Duodenal mucosa (tissue), 2 donors: ENCODE measurements at regions not wholly inside any gene's neighbourhood (a gene's known extent, or its start where the extent isn't known, plus 50 kb on each side); places are given as distances from the start of the nearest gene placed in this dataset.

Experiments used
- H3K27ac ChIP-seq: one replicate; pipeline ENCODE4 v1.7.0; 2013; ENCODE audit warnings: low read depth, low read length
- H3K27me3 ChIP-seq, 2 donors: one replicate each; pipeline ENCODE4 v1.7.0; 2013; ENCODE audit warnings: low read length in 2 of 2, control low read depth in 1 of 2; ENCODE audit not compliant: insufficient read depth in 2 of 2, control insufficient read depth in 1 of 2
- H3K36me3 ChIP-seq, 2 donors: one replicate each; pipeline ENCODE4 v1.7.0; 2013; ENCODE audit warnings: low read length in 2 of 2, control low read depth in 1 of 2; ENCODE audit not compliant: insufficient read depth in 2 of 2, control insufficient read depth in 1 of 2
- H3K4me1 ChIP-seq, 2 donors: one replicate each; pipeline ENCODE4 v1.7.0; 2013; ENCODE audit warnings: low read length in 2 of 2, control low read depth in 1 of 2; ENCODE audit not compliant: insufficient read depth in 2 of 2, control insufficient read depth in 1 of 2
- H3K4me3 ChIP-seq, 2 donors: one replicate each; pipeline ENCODE4 v1.7.0; 2013; ENCODE audit warnings: low read length in 2 of 2, low read depth in 1 of 2
- H3K9ac ChIP-seq, 2 donors: one replicate each; pipeline ENCODE4 v1.7.0; 2013; ENCODE audit warnings: low read length in 2 of 2, low read depth in 1 of 2
- H3K9me3 ChIP-seq, 2 donors: one replicate each; pipeline ENCODE4 v1.7.0; 2013; ENCODE audit warnings: low read length in 2 of 2, control low read depth in 1 of 2; ENCODE audit not compliant: control insufficient read depth in 1 of 2

DNA sequence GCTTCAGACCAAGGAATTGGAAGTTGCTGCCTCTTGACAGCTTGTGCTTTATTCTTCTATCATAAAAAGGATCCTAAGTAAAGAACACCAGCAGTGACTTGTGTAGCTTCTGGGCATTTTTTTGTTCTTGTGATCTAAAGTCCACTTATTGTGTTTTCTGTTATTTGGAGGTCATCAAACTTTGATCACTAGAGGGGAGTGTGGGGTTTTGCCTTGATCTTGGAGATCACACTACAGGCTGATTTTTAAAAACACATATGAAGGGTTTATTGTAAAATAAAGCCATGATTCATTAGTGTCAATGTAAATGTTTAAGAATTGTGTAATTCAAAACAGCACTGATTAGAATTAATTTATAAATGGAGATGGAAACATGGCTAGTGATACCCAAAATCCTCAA is 328.7 kb upstream of the EDNRB start:
- H3K27me3 ChIP-seq: no peaks in the 10 kb centered on the region
- H3K4me1 ChIP-seq: no peaks in the 10 kb centered on the region
- no peaks in the 10 kb centered on the region for H3K36me3 ChIP-seq
- H3K4me3 ChIP-seq: no peak overlapping the region
- no peaks in the 10 kb centered on the region for H3K9me3 ChIP-seq
- H3K9ac ChIP-seq: no peak overlapping the region
- H3K27ac ChIP-seq: no peak overlapping the region

DNA sequence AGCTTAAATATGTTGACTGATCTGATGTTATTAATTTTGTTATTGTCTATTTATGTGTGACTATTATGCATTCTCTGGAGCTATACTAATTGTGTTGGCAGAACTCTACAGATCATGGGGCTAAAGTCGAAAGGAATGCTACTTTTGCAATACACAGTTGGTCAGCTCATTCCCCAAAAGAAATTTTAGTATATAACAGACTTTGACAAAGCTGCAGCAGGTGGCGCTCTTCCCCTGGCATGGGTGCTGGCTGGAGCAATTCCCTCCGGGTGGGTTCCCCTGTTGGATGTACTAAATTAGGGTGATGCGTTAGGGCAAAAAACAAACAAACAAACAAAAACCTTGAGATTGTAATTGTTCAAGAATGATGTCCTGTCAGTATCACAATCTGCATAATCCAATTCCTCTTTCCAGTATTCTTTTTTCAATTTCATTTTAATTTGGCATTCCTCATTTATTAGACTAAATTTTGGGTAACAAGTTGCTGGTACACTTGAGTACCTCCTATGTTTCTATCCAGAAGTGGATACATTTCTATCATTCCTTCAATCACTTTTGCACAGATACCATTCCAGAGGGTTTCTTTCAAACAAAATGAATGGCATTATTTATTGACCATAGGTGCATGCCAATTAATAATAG is 322.8 kb upstream of the EDNRB start:
- Histone ChIP-seq H3K27ac (no peak overlapping the region), H3K9me3 (no peaks in the 10 kb centered on the region), H3K9ac (no peak overlapping the region), H3K4me3 (no peak overlapping the region), H3K27me3 (no peaks in the 10 kb centered on the region), H3K36me3 (no peaks in the 10 kb centered on the region), H3K4me1 (no peaks in the 10 kb centered on the region)

DNA sequence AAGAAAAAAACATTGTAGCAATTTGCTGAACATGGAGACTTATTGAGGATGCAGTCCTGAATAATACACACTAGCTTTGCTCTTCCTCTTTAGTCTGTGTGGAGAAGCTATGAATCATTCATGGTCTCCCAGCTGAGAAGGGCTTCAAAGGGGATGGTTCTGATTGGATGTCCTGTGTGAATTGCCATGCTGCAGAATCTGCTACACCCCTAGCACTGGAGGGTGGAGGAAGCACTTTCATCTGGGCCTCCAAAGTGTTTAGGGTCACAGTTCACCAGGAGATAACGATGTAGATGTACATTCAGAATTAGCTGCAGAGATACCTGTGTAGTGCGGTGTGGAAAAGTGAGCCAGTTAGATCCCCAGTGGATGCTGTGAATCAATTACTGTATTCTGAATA is 321.1 kb upstream of the EDNRB start:
- no peaks in the 10 kb centered on the region for H3K4me1 ChIP-seq
- H3K36me3 ChIP-seq: no peaks in the 10 kb centered on the region
- H3K27me3 ChIP-seq: no peaks in the 10 kb centered on the region
- H3K9me3 ChIP-seq: no peaks in the 10 kb centered on the region
- no peak overlapping the region for H3K27ac ChIP-seq
- no peak overlapping the region for H3K4me3 ChIP-seq
- no peak overlapping the region for H3K9ac ChIP-seq

DNA sequence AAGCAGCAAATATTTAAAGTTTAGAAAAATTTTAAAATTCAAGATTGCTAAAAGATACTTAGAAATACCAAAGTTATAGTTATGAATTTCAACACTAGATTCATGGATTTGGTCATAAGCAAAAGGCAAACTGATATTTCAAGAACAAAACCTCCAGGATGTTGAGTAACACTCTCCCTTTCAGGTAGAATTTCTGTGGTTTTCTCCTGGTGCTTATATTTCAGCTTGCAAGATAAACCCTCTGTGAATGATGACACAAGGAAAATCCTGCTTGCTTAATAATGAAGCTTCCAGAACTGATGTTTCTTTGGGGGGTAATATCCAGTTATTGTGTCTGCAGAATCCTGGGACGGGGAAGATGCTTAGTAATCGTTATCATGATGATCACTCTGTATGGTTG is 320.3 kb upstream of the EDNRB start:
- H3K4me3 ChIP-seq: no peak overlapping the region
- no peaks in the 10 kb centered on the region for H3K9me3 ChIP-seq
- no peak overlapping the region for H3K27ac ChIP-seq
- no peak overlapping the region for H3K9ac ChIP-seq
- H3K36me3 ChIP-seq: no peaks in the 10 kb centered on the region
- H3K27me3 ChIP-seq: no peaks in the 10 kb centered on the region
- no peaks in the 10 kb centered on the region for H3K4me1 ChIP-seq

DNA sequence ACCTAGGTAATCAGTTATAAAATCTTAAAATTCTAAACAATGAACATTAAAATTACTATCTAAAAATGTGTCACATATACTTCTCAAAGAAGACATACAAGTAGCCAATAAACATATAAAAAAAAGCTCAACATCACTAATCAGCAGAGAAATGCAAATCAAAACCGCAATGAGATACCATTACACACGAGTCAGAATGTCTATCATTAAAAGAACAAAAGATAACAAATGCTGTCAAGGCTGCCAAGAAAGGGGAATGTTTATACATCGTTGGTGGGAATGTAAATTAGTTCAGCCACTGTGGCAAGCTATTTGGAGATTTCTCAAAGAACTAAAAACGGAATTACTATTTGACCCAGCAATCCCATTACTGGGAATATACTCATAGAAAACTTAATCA is 310.3 kb upstream of the EDNRB start:
- Histone ChIP-seq H3K27ac (no peak overlapping the region), H3K36me3 (no peaks in the 10 kb centered on the region), H3K4me3 (no peak overlapping the region), H3K9me3 (no peaks in the 10 kb centered on the region), H3K27me3 (no peaks in the 10 kb centered on the region), H3K4me1 (no peaks in the 10 kb centered on the region), H3K9ac (no peak overlapping the region)

DNA sequence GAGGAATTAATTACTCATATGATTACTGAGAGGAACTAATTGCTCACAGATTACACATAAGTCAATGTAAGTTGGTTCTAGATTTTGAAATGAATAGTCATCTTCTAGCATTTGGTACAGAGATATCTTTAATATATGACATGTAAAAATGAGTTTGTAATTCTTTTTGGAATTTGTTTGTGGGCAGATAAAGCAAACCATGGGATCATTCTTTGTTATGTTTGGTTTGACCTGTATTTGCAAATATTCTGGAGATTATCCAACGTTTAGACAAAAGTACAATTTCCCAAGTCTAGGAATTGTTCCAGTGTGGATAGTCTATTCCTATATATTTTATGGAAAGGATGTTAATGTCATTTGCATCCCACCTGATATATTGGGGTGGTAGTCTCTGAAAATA is 309.6 kb upstream of the EDNRB start:
- Histone ChIP-seq H3K27ac (no peak overlapping the region), H3K27me3 (no peaks in the 10 kb centered on the region)

DNA sequence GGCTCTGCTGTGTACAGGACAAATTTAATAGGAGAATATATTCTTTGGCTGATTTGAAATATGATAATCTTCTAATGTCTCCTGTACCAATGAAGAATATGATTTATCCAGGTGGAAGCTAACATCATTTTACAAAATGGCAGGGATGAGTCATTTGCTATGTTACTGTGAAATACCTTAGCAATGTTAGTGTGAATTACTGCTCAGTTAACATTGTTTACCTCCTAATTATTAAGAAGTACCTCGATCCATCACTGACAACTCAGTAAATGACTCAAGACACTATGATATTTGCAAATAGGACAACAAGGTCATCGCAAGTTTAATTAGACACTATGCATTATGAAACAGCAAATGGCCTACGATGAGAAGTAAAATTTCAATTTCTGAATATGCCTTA is 309.1 kb upstream of the EDNRB start:
- Histone ChIP-seq H3K27me3 (no peaks in the 10 kb centered on the region), H3K4me1 (no peaks in the 10 kb centered on the region), H3K9ac (no peak overlapping the region), H3K36me3 (no peaks in the 10 kb centered on the region), H3K27ac (no peak overlapping the region), H3K4me3 (no peak overlapping the region), H3K9me3 (no peaks in the 10 kb centered on the region)

More for the DNA sequence above, 309.6 kb upstream of the EDNRB start:
- H3K9me3 ChIP-seq: no peaks in the 10 kb centered on the region
- no peaks in the 10 kb centered on the region for H3K36me3 ChIP-seq
- no peak overlapping the region for H3K9ac ChIP-seq
- H3K4me1 ChIP-seq: no peaks in the 10 kb centered on the region
- no peak overlapping the region for H3K4me3 ChIP-seq

DNA sequence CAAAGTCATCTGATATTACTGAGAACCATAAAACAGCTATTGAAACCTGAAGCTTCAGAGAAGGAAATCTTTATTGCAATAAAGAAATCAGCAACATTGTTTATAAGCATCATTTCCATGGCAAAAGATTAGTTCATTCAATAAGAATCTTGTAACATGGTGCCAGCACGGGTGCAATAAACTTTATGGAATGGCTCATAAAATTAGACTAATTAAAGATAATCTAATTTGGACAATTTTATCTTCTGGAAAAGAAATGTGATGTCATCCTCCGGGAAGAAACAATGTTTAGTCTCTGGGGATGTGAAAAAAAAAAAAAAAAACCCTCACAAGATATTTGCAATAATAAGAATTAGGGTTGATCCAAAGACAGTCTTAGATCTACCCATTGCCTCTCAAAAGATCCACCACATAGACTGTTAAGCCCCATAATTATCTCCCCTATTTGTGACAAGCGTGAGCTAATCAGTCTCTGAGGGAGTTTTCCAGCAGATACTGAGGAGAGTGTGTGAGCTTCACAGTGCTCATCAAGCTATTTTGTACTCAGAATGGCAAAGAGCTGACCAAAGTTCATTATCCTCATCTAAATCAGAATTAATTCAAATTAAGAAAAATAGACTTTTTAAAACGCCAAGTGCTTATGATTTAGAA is 297.0 kb upstream of the EDNRB start:
- Histone ChIP-seq H3K27me3 (no peaks in the 10 kb centered on the region), H3K27ac (no peak overlapping the region), H3K4me3 (no peak overlapping the region), H3K9ac (no peak overlapping the region), H3K9me3 (no peaks in the 10 kb centered on the region), H3K36me3 (no peaks in the 10 kb centered on the region), H3K4me1 (no peaks in the 10 kb centered on the region)

DNA sequence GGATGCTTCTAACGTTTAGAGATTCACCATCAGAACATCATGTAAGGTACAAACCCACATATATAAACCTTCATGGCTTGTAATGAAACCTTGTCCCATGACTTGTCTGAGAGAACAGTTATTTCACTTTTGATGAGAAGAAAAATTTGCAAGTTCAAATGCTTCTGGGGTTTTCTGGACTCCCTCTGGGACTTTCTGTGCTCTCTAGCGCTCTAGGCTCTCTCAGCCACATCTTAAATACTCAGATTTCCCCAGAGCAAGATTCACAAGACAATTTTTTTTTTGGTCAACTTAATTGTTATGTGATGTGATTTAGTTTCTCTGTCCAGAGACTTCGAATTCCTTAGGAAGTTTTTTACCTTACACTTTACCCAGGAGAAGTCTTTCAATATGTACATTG is 282.8 kb upstream of the EDNRB start:
- H3K9ac ChIP-seq: no peak overlapping the region
- H3K36me3 ChIP-seq: no peaks in the 10 kb centered on the region
- H3K27ac ChIP-seq: no peak overlapping the region

DNA sequence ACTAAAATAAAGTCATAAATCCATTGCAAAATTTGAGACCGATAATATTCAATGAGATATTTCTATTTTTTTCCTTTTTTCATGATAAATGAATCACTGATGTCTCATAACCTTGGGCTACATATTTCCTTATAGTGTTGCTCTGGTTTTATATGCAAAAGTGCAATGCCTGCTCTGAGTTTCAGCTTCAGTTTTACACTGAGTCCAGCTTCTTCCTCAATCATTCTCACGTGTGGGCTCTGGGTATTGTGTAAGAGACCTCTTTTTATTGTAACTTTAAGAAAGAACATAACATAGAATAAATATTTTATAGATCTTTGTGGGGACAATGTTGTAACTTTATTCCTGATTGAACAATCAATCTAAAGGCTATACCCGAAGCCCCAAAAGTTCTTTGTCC is 280.2 kb upstream of the EDNRB start:
- Histone ChIP-seq H3K9ac (no peak overlapping the region), H3K36me3 (no peaks in the 10 kb centered on the region), H3K9me3 (no peaks in the 10 kb centered on the region), H3K4me1 (no peaks in the 10 kb centered on the region), H3K27ac (no peak overlapping the region), H3K27me3 (no peaks in the 10 kb centered on the region), H3K4me3 (no peak overlapping the region)

More for the DNA sequence above, 282.8 kb upstream of the EDNRB start:
- Histone ChIP-seq H3K4me1 (no peaks in the 10 kb centered on the region), H3K27me3 (no peaks in the 10 kb centered on the region), H3K4me3 (no peak overlapping the region), H3K9me3 (no peaks in the 10 kb centered on the region)
